ENCODE measurements at regions not wholly inside any gene's neighbourhood (a gene's known extent, or its start where the extent isn't known, plus 50 kb on each side); places are given as distances from the start of the nearest gene placed in this dataset.

- Histone ChIP-seq H3K9me3 (replicated peaks in 1 of 3) (no peaks in the 10 kb centered on the region), H3K4me3 (no peak overlapping the region), H3K27ac (no peak overlapping the region), H3K4me1 (replicated peaks in 1 of 2) (no peaks in the 10 kb centered on the region), H3K27me3 (no peaks in the 10 kb centered on the region), H3K36me3 (replicated peaks in 1 of 2) (no peaks in the 10 kb centered on the region)
- intact Hi-C loops (cut with DNase I), result no loop called here
- DNase-seq, result no peak
- TF ChIP-seq POLR2A (IDR thresholded peaks at IDR 0.05) (no peak), CTCF (IDR thresholded peaks at IDR 0.05) (no peak)
- 31 to 64% (median 55%) methylated on average over 3 of the region's 3 CpGs for WGBS, 4 donors
Measured at GRCh38 chr5:125896368-125896767, 526.8 kb upstream of the GRAMD2B start.

- no peak for DNase-seq
- intact Hi-C loops (cut with DNase I), result no loop called here
- Histone ChIP-seq H3K27ac (no peak overlapping the region), H3K9me3 (replicated peaks in 1 of 3) (no peaks in the 10 kb centered on the region), H3K4me1 (replicated peaks in 1 of 2) (no peaks in the 10 kb centered on the region), H3K36me3 (replicated peaks in 1 of 2) (no peaks in the 10 kb centered on the region), H3K4me3 (no peak overlapping the region), H3K27me3 (no peaks in the 10 kb centered on the region)
- TF ChIP-seq CTCF (IDR thresholded peaks at IDR 0.05) (no peak), POLR2A (IDR thresholded peaks at IDR 0.05) (no peak)
Measured at GRCh38 chr5:125897089-125897488, 526.1 kb upstream of the GRAMD2B start.

GRCh38 chr5:125898851-125899405 lies 524.3 kb upstream of the GRAMD2B start:
- no peak for DNase-seq
- Histone ChIP-seq H3K27me3 (no peaks in the 10 kb centered on the region), H3K27ac (no peak overlapping the region), H3K4me1 (replicated peaks in 1 of 2) (no peaks in the 10 kb centered on the region), H3K36me3 (replicated peaks in 1 of 2) (no peaks in the 10 kb centered on the region), H3K9me3 (replicated peaks in 1 of 3) (no peaks in the 10 kb centered on the region), H3K4me3 (no peak overlapping the region)
- no peak for TF ChIP-seq CTCF (IDR thresholded peaks at IDR 0.05)
- intact Hi-C loops (cut with DNase I), result no loop called here
- WGBS, 4 donors, result 55 to 72% (median 66%) methylated on average over 2 of the region's 2 CpGs

GRCh38 chr5:125912028-125912427 lies 511.2 kb upstream of the GRAMD2B start:
- Histone ChIP-seq H3K9me3 (replicated peaks in 1 of 3) (peaks cover 0 to 7% (median 0%) of the 10 kb centered on the region in 3 donors), H3K27me3 (no peaks in the 10 kb centered on the region), H3K4me1 (replicated peaks in 1 of 2) (no peaks in the 10 kb centered on the region), H3K36me3 (replicated peaks in 1 of 2) (no peaks in the 10 kb centered on the region), H3K4me3 (no peak overlapping the region), H3K27ac (no peak overlapping the region)
- DNase-seq, result no peak
- intact Hi-C loops (cut with DNase I), result no loop called here
- TF ChIP-seq POLR2A (IDR thresholded peaks at IDR 0.05) (no peak), CTCF (IDR thresholded peaks at IDR 0.05) (no peak)
- WGBS, 4 donors, result 94 to 100% (median 96%) methylated on average over 1 of the region's 1 CpG
